ENCODE measurements at regions not wholly inside any gene's neighbourhood (a gene's known extent, or its start where the extent isn't known, plus 50 kb on each side); places are given as distances from the start of the nearest gene placed in this dataset.

DNA sequence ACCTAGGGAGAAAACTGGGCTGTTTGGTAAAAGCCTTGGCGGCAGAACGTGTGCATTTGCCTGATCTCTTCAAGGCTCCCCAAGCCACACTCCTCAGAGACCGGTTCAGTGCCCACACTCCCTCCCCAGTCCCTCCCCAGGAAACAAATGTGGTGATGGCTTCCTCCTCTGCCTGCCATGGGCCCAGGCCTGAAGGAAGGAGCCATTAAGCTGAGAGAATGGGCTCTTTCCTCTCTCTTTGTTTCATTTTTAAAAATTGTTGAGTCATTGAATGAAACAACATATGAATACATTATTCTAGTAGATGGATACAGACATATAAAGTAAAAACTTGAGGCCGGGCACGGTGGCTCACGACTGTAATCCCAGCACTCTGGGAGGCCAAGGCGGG is 50.6 kb upstream of the YWHAQ start:
- DNase-seq = no peak

DNA sequence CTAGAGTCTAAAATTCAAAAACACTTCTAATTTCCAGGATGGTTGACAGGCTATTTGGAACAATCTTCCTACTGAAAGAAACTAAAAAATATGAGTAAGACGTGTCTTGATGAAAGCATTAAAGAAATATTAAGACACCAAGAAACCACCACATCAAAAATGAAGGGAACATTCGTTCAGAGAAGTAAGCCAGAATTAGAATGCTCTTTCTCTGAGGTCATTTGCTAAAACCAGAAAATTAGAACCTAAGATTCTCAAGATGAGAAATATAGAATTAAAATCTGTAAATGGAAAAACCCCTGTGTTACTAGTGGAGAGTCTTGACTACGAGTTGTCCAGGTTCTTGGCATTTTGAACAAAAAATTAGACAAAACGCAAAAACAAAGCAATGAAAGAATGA is 54.8 kb upstream of the YWHAQ start:
- DNase-seq = no peak

DNA sequence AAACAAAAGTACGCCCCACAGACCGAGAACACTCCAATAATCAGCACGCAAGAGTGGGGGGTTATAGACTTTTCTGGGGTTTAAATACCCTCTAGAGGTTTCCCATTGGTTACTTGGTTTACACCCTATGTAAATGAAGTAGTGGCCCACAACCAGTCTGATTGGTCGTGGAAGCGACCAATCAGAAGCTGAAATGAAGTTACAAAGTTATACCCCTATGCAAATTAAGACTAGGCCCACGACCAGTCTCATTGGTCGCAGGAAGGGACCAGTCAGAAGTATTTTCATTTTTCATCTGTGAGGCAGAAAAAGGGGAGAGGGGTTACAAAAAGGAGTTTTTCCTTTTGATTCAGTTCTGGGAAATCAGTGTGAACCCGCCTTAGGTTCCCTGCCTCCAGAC is 55.3 kb upstream of the YWHAQ start:
- DNase-seq = no peak

DNA sequence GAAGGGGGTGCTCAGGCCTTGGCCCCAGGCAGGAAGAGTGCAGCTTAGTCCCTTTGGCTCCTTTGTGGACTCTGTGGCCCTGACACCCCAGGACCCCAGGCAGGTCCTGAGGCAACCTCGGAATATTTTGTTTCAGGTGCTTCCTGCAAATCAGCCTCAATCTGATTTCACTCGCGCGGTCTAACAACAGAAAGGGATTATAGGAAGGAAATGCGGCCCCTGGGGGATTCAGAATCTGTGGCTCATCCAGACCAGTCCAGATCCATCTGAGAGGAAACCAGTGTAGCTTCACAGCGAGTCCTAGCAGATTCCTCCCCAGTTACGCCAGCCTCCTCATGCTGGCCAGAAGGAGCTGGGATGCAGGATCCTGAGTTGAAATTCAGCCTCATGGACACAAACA is 59.5 kb upstream of the YWHAQ start:
- no peak for DNase-seq

DNA sequence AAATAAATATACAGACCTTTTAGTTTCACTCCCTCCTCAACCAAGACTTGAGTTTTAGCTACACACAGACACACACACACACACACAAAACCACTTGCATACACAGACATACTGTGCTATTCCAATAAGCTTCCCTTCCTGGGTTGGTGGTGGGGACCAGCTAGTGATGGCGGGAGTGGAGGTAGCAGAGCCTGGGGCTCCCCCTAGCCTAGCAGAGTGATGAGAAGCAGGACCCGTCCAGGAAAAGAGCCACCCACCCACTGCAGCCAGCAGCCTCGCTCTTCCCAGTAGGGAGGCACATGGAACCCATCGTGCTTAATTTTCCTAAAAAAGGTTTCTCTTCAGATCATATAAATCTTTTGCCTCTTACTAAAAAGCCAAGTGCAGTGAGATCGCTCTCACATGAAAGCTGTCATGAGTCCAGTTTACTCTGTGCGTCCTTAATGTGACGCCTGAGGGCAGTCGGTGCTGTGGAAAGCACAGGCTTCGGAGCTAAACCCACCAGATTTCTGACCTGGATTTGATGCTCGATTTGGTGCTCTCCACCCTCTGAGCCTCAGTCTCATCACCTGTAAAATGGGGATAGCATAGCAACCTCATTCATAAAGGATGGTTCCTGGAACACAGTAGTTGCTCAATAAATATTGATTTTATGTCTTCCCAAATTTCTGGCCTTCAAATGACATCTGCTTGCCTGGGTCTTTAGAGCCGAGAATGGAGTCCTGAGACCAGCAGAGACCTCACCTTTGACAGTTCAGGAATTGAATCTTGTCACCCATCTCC is 60.1 kb upstream of the YWHAQ start:
- no peak for DNase-seq

DNA sequence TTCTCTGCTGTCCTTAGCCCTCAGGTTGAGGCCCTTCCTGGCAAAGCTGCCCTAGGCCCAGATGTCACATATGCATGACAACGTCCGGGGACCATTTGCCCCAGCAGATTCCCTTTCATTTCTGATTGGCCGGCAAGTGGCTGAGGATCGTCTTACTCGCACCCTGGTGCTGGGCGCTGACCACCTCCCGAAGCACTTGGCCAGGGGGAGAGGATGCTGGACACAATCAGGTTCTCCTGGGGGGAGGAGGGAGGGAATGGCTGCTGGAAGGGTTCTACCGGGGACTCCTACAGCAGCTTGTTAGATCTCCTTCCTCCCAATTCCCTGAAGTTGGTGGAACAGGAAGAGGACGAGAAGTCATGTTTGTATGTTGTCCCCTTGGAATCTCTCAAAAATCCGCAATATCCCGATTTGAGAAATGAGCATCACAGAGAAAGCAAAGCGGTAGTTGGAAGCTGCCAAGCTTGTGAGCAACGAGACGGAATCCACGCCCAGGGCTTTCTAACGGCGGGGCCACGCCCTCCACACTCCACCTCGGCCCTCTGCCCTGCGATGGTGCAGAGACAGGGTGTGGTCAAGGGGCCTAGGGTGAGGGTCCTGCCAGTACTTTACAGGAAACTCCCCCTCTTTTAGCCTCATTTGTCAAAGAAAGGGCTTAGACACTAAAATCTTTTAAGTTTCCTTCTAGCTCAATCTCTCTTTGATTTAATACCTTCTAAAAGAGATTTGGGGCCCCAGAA is 61.8 kb upstream of the YWHAQ start:
- no peak for DNase-seq

GRCh38 chr2:9693196-9693491 is 62.3 kb upstream of the YWHAQ start:
- DNase-seq = no peak

- DNase-seq = no peak
Measured at GRCh38 chr2:9693646-9694045, 62.8 kb upstream of the YWHAQ start.

GRCh38 chr2:9694661-9695234 is 64.0 kb upstream of the YWHAQ start:
- DNase-seq = no peak

GRCh38 chr2:9695941-9696340 is 65.1 kb upstream of the YWHAQ start:
- no peak for DNase-seq

DNA sequence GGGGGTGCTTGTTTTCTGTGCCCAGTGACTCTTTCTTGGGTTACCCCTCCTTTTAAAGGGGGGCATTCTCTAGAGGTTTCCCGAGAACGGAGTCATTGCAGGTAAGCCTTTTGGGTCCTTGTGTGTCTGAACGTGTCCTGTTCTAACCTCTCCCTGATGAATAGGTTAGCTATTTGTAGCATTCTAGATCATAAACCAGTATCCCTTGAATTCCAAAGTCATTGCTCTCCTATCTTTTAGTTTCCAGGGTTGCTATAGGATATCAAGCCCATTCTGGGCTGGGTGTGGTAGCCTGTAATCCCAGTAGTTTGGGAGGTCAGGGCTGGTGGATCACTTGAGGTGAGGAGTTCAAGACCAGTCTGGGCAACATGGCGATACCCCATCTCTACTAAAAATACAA is 65.9 kb upstream of the YWHAQ start:
- DNase-seq = no peak

GRCh38 chr2:9697909-9698308 is 67.1 kb upstream of the YWHAQ start:
- DNase-seq = no peak

DNA sequence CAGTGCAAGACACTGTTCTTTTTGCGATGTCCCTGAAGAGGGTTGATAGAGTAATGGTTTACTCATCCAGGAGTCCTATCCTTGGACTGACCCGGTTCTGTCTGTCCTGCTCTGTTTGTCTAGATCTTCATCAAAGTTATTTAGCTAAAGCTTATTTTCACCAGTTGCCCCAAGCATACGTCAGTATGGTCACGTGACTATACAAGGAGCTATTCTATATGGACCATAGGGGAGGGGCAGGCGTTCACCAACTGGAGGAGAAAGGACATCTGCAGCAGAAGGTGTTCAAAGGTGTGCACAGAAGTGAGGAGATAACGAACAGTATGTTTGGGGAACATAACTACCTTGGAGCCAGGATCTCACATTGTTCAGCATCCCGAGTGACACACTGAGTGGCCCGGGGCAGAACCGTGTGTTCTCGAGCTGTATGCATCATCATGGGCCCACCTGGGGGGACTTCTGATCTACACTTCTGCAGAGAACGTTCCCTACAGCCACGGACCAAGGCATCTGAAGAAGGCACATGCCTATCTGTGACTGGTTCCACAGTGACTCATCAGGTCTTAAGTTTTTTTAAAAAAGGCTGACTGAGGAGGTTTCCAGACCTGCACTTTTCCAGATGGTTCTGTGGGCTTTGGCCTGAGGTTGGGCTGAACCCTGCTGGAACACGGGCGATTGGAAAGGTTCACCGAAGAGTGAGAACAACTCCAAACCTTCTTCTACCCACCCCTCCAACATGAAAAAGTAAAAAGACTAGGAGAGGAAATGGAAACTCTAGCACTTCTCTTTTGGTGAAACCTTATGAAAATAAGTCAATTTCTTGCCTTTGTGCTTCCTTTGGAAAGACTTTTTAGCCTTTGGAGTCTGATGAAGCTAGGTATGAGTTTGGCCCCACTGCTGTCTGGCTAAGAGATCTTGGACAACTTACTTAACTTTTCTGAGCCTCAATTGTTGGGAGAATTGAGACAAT is 68.6 kb upstream of the YWHAQ start:
- no peak for DNase-seq

DNA sequence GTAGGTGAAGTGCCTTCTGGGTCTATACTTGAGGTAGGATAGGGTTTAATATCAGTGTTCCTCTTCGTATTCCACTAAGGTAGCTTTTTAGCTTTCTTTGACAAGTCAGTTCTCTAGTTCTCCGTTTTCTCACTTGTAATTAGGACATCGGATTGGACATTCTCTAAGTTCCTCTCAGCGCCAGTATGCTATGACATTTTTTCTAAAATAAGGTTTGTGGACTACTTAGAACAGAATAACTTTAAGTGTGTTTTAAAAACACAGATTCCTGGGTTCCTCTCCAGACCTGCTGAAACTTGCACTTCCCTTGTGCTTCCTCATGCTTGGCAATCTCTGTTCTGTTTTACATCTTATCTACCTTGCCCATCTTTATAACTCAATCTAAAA is 69.3 kb upstream of the YWHAQ start:
- DNase-seq = no peak

DNA sequence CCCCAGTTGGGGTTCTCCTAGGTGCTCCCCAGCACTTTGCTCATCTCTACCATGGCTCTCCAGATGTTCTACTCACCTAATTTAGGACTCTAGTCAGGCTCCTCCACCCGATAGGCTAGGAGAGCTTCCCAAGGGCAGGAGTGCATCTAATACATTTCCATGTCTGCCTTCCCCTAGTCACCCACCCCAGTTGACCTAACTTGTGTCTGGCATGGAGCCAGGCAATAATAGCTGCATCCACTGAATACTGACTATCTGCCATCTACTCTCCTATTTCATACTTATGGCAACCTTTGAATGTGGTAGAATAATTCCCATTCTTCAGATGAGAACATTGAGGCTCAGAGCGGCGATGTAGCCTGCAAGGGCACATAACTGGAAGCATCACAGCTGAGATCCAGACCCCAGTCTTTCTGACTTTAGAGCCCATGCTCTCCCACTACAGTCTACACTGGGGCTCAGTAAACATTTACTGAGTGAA is 71.8 kb upstream of the YWHAQ start:
- DNase-seq = no peak

GRCh38 chr2:9703085-9703678 is 72.4 kb upstream of the YWHAQ start:
- no peak for DNase-seq

DNA sequence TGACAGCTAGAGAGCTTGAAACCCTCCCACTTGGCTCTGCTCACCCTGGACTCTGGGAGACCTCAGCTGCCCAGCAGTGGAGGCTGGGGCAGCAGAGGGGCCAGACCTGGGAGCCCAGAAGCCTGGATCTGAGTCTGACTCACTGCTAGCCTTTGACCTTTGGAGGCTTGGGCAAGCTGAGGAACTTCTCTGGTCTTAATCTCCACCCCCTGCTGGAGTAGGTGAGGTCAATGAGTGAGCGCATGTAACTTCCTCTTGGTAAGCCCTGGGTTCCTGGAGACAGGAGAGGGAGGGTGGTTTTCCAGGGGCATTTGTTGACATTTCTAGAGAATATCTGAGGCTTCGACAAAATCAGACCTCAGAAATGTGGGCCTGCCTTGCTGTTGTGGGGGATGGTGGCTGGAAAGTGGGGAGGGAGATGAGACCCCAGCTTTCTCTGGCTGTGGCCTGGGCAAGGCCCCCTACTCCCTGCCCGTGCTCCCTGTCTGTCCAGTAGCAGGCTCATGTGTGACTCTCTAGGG is 73.0 kb upstream of the YWHAQ start:
- no peak for DNase-seq

- DNase-seq = no peak
Measured at GRCh38 chr2:9704600-9704999, 73.8 kb upstream of the YWHAQ start.

GRCh38 chr2:9705196-9705595 is 74.4 kb upstream of the YWHAQ start:
- no peak for DNase-seq

GRCh38 chr2:9707008-9707407 is 76.2 kb upstream of the YWHAQ start:
- DNase-seq = no peak

GRCh38 chr2:9707611-9708160 is 76.9 kb upstream of the YWHAQ start:
- no peak for DNase-seq

All from NCI-H1105 treated with DMSO at 0.1 percent for 48 hours (cell line).